GM13976 (cell line): ENCODE measurements at regions not wholly inside any gene's neighbourhood (a gene's known extent, or its start where the extent isn't known, plus 50 kb on each side); places are given as distances from the start of the nearest gene placed in this dataset.

ENCODE experiments used
- DNase-seq: peaks from one replicate; pipeline ENCODE4 v3.0.0; 2012; ENCODE audit warnings: low spot score
- CTCF ChIP-seq: IDR thresholded peaks from 2 replicates; pipeline ENCODE4 v1.5.1; 2012; ENCODE audit warnings: borderline replicate concordance, mild to moderate bottlenecking; ENCODE audit not compliant: insufficient read depth; ENCODE audit errors: extremely low read depth, missing control alignments, control extremely low read depth
- in situ Hi-C: fragments of 300-500 bp; cut with MboI; formaldehyde crosslinking; loops from one replicate; pipeline ENCODE4 v1.12.0; 2022; ENCODE audit warnings: low sequenced_read_pairs, mixed read lengths, inconsistent platforms; ENCODE audit not compliant: unreplicated experiment

GRCh38 chr12:75728826-75729225 lies 217.4 kb upstream of the KRR1 start:
- DNase-seq, result no peak
- in situ Hi-C loops, result no loop called here
- no peak for TF ChIP-seq CTCF

DNA sequence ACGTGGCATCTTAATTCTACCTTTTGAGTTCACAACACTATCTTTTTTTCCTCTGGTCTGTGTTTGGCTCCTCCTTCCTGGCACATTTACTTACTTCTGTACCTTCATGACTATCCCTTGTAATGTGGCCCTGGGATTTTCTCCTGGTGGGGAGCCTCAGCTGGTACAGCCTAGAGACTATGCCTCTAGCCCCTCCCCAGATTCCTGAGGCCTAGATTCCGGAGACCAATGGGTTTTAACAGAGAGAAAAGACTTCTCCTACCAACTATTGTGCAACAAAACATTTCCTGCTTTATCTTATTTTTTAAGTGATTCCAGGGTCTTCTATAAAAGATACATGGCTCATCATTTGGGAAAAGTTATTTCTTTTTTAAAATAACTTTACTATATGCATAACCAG lies 216.2 kb upstream of the KRR1 start:
- DNase-seq, result no peak

GRCh38 chr12:75725521-75726111 lies 214.2 kb upstream of the KRR1 start:
- no peak for TF ChIP-seq CTCF
- in situ Hi-C loops, result no loop called here
- no peak for DNase-seq

More for the DNA sequence above, 216.2 kb upstream of the KRR1 start:
- TF ChIP-seq CTCF, result no peak
- in situ Hi-C loops, result no loop called here

GRCh38 chr12:75724928-75725312 lies 213.5 kb upstream of the KRR1 start:
- in situ Hi-C loops, result no loop called here
- no peak for DNase-seq
- TF ChIP-seq CTCF, result no peak

GRCh38 chr12:75724307-75724927 lies 213.0 kb upstream of the KRR1 start:
- in situ Hi-C loops, result no loop called here

DNA sequence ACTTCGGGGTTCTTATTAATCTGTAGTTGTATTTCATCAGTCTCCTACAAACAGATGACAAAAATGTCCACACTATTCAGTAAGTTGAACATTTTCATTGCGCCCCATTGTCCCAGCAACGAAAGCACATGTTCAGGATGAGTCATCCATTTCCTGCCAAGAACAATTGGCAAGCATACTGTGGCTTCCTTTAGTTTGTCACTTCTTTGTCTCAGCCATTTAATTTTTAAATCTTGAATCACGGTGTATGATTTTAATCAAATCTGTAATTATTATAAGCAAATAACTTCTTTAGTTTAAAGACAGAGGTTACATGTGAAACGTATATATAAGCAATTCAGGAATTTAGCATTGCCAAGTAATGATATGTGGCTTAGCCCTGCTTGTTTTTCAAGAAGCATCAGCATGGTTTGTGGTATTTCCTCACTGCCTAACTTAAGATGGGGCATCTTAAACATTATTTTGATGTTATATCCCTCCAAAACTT lies 211.3 kb upstream of the KRR1 start:
- DNase-seq, result peak; percentile 43
- in situ Hi-C loops, result no loop called here
- no peak for TF ChIP-seq CTCF

More at GRCh38 chr12:75724307-75724927, 213.0 kb upstream of the KRR1 start:
- no peak for DNase-seq
- no peak for TF ChIP-seq CTCF
